Upper lobe of left lung (tissue), 4 donors: ENCODE measurements at regions not wholly inside any gene's neighbourhood (a gene's known extent, or its start where the extent isn't known, plus 50 kb on each side); places are given as distances from the start of the nearest gene placed in this dataset.

Experiments
- CTCF ChIP-seq, 6 experiments: fragments of 450-650 bp in 4 of 6; fragments of 200-600 bp in 2 of 6; sonication (generic) in 2 of 6; IDR thresholded peaks; one replicate each; pipeline ENCODE4 v1.5.1; 2016 to 2019; ENCODE audit warnings: antibody characterized with exemption in 6 of 6
- POLR2A ChIP-seq, 4 donors: fragments of 450-650 bp; IDR thresholded peaks; one replicate each; pipeline ENCODE4 v1.5.1; 2016 to 2017; ENCODE audit warnings: antibody characterized with exemption in 4 of 4, mild to moderate bottlenecking in 2 of 4

GRCh38 chr11:22459048-22459447 is 120.9 kb downstream of the SLC17A6 start:
- TF ChIP-seq CTCF (IDR thresholded peaks at IDR 0.05) = no peak
- TF ChIP-seq POLR2A (IDR thresholded peaks at IDR 0.05) = no peak
